HEK293 (cell line): ENCODE measurements at regions not wholly inside any gene's neighbourhood (a gene's known extent, or its start where the extent isn't known, plus 50 kb on each side); places are given as distances from the start of the nearest gene placed in this dataset.

Experiments used
- CTCF ChIP-seq: fragments of 450-650 bp; formaldehyde crosslinking; IDR thresholded peaks from 2 replicates; pipeline ENCODE4 v1.5.1; 2016; ENCODE audit warnings: missing biosample characterization, missing genetic modification characterization
- MEIS1 ChIP-seq: sonication (generic); formaldehyde crosslinking; IDR thresholded peaks from 2 replicates; pipeline ENCODE4 v1.8.1; 2022; ENCODE audit warnings: missing genetic modification reagents, mild to moderate bottlenecking, borderline replicate concordance
- SETDB1 ChIP-seq: IDR thresholded peaks from one replicate; pipeline ENCODE4 v1.6.1; 2017; ENCODE audit warnings: mild to moderate bottlenecking, low read length, moderate library complexity, mixed read lengths; ENCODE audit not compliant: insufficient read length
- ZBTB7A ChIP-seq: fragments of 450-650 bp; formaldehyde crosslinking; IDR thresholded peaks from 2 replicates; pipeline ENCODE4 v1.5.1; 2016; ENCODE audit warnings: low read depth, missing biosample characterization, missing genetic modification characterization
- ZNF223 ChIP-seq: fragments of 450-650 bp; formaldehyde crosslinking; IDR thresholded peaks from 2 replicates; pipeline ENCODE4 v1.5.1; 2016; ENCODE audit warnings: missing biosample characterization, missing genetic modification characterization
- ZNF248 ChIP-seq: fragments of 450-650 bp; formaldehyde crosslinking; IDR thresholded peaks from 2 replicates; pipeline ENCODE4 v1.5.1; 2017; ENCODE audit warnings: missing biosample characterization, missing genetic modification characterization
- ZNF274 ChIP-seq, 2 experiments: fragments of 200-500 bp in 1 of 2; fragments of 450-650 bp in 1 of 2; sonication (Bioruptor generic) in 1 of 2; formaldehyde crosslinking in 1 of 2; IDR thresholded peaks; 2 replicates each; pipeline versions ENCODE4 v1.5.1 to v1.6.1; 2014 to 2016; ENCODE audit warnings: borderline replicate concordance in 1 of 2, inconsistent platforms in 1 of 2, low read length in 1 of 2, missing biosample characterization in 1 of 2, missing genetic modification characterization in 1 of 2
- ZNF510 ChIP-seq: fragments of 450-650 bp; formaldehyde crosslinking; IDR thresholded peaks from 2 replicates; pipeline ENCODE4 v1.5.1; 2018; ENCODE audit warnings: mild to moderate bottlenecking, missing genetic modification characterization, missing biosample characterization; ENCODE audit not compliant: insufficient replicate concordance
- ZNF514 ChIP-seq: fragments of 450-650 bp; formaldehyde crosslinking; IDR thresholded peaks from 2 replicates; pipeline ENCODE4 v1.5.1; 2016; ENCODE audit warnings: missing biosample characterization, missing genetic modification characterization
- ZNF830 ChIP-seq: fragments of 450-650 bp; IDR thresholded peaks from 2 replicates; pipeline ENCODE4 v1.5.0; 2018; ENCODE audit warnings: missing biosample characterization, missing genetic modification characterization, low read depth, mild to moderate bottlenecking, moderate library complexity
- ZNF837 ChIP-seq: fragments of 450-650 bp; formaldehyde crosslinking; IDR thresholded peaks from 2 replicates; pipeline ENCODE4 v1.5.1; 2016; ENCODE audit warnings: missing biosample characterization, missing genetic modification characterization

- TF ChIP-seq ZNF837, result no peak
- no peak for TF ChIP-seq SETDB1
- TF ChIP-seq CTCF, result no peak
- no peak for TF ChIP-seq ZNF248 (tag by site-specific recombination)
- TF ChIP-seq MEIS1 (CRISPR knock-in tag), result no peak
- no peak for TF ChIP-seq ZNF830
- TF ChIP-seq ZBTB7A (tag by site-specific recombination), result no peak
- no peak for TF ChIP-seq ZNF223
- TF ChIP-seq ZNF510 (tag by site-specific recombination), result no peak
- no peak for TF ChIP-seq ZNF274 (IDR thresholded peaks at IDR 0.05; ENCODE audit: low read length)
- TF ChIP-seq ZNF274 (tag by site-specific recombination; IDR thresholded peaks at IDR 0.05; ENCODE audit: borderline replicate concordance), result no peak
- TF ChIP-seq ZNF514 (tag by site-specific recombination), result no peak
Measured at GRCh38 chr18:4536447-4536846, 81.3 kb upstream of the DLGAP1 start.
